ENCODE measurements at regions not wholly inside any gene's neighbourhood (a gene's known extent, or its start where the extent isn't known, plus 50 kb on each side); places are given as distances from the start of the nearest gene placed in this dataset.

DNA sequence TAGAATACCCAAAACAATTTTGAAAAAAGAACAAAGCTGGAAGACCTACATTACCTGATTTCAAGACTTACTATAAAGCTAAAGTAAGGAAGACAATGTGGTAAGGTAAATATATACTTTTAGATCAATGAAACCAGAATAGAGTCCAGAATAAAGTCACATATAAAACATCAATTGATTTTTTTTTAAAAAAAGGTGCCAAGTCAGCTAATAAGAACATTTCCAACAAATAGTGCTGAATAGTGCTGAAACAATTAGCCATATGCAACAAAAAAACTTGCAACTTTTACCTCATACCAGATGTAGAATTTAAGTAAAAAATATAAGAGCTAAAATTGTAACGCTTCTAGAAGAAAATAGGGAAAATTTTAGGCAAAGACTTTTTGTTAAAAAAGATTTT is 73.0 kb upstream of the PDHA1 start:
- TF ChIP-seq, protein P1, sequence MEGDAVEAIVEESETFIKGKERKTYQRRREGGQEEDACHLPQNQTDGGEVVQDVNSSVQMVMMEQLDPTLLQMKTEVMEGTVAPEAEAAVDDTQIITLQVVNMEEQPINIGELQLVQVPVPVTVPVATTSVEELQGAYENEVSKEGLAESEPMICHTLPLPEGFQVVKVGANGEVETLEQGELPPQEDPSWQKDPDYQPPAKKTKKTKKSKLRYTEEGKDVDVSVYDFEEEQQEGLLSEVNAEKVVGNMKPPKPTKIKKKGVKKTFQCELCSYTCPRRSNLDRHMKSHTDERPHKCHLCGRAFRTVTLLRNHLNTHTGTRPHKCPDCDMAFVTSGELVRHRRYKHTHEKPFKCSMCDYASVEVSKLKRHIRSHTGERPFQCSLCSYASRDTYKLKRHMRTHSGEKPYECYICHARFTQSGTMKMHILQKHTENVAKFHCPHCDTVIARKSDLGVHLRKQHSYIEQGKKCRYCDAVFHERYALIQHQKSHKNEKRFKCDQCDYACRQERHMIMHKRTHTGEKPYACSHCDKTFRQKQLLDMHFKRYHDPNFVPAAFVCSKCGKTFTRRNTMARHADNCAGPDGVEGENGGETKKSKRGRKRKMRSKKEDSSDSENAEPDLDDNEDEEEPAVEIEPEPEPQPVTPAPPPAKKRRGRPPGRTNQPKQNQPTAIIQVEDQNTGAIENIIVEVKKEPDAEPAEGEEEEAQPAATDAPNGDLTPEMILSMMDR (IDR thresholded peaks at IDR 0.05), result no peak
- TF ChIP-seq FOXM1 (IDR thresholded peaks at IDR 0.05; ENCODE audit: low read depth) (no peak), EP300 (IDR thresholded peaks at IDR 0.05; ENCODE audit: borderline replicate concordance in 1 of 2, low read depth in 1 of 2, low read length in 1 of 2) (no peak), POLR2AphosphoS5 (IDR thresholded peaks at IDR 0.05; ENCODE audit: low read depth, low read length) (no peak), NFIC (IDR thresholded peaks at IDR 0.05; ENCODE audit: borderline replicate concordance) (no peak), EZH2phosphoT487 (IDR thresholded peaks at IDR 0.05; ENCODE audit: borderline replicate concordance, low read depth) (no peak), RAD21 (IDR thresholded peaks at IDR 0.05; ENCODE audit: low read length) (no peak), SIN3A (IDR thresholded peaks at IDR 0.05; ENCODE audit: borderline replicate concordance, low read depth, low read length) (no peak), FOSL2 (IDR thresholded peaks at IDR 0.05; ENCODE audit: borderline replicate concordance, low read depth) (no peak), MXI1 (IDR thresholded peaks at IDR 0.05; ENCODE audit: low read depth, low read length) (no peak)
- TF ChIP-seq, protein P2, sequence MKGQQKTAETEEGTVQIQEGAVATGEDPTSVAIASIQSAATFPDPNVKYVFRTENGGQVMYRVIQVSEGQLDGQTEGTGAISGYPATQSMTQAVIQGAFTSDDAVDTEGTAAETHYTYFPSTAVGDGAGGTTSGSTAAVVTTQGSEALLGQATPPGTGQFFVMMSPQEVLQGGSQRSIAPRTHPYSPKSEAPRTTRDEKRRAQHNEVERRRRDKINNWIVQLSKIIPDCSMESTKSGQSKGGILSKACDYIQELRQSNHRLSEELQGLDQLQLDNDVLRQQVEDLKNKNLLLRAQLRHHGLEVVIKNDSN (IDR thresholded peaks at IDR 0.05; ENCODE audit: borderline replicate concordance, low read depth), result no peak
